HG03025 (cell line): ENCODE measurements at regions not wholly inside any gene's neighbourhood (a gene's known extent, or its start where the extent isn't known, plus 50 kb on each side); places are given as distances from the start of the nearest gene placed in this dataset.
"Not testable (repeated sequence)": the region's sequence is repeated elsewhere in the genome, so short reads cannot be mapped to it uniquely, and the experiment has no call there.

Experiments
- ATAC-seq: cut with Tn5 transposase; IDR thresholded peaks from one replicate; pipeline ENCODE4 v1.9.1; 2021; ENCODE audit warnings: mild to moderate bottlenecking, moderate library complexity; ENCODE audit not compliant: unreplicated experiment, low FRiP score

DNA sequence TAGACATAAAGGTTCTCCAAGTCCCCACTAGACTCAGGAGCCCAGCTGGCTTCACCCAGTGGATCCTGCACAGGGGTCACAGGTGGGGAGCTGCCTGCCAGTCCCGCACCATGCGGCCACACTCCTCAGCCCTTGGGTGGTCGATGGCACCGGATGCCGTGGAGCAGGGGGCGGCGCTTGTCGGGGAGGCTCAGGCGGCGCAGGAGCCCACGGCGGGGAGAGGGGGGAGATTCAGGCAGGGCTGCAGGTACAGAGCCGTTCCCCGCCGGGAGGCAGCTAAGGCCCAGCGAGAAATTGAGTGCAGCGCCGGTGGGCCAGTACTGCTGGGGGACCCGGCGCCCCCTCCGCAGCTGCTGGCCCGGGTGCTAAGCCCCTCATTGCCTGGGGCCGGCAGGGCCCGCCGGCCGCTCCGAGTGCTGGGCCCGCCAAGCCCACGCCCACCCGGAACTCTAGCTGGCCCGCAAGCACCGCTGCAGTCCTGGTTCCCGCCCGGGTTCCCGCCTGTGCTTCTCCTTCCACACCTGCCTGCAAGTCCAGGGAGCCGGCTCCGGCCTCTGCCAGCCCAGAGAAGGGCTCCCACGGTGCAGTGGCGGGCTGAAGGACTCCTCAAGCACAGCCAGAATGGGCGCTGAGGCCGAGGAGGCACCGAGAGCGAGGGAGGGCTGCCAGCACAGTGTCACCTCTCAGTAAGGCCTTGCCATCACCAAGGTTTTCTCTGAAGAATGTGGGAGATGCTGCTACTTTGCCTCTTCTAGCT lies 58.4 kb upstream of the PPP1R12A start:
- ATAC-seq = no peak

GRCh38 chr12:79991586-79991985 lies 56.7 kb upstream of the PPP1R12A start:
- ATAC-seq = no peak

GRCh38 chr12:79990509-79991338 lies 55.8 kb upstream of the PPP1R12A start:
- ATAC-seq = not testable (repeated sequence)

DNA sequence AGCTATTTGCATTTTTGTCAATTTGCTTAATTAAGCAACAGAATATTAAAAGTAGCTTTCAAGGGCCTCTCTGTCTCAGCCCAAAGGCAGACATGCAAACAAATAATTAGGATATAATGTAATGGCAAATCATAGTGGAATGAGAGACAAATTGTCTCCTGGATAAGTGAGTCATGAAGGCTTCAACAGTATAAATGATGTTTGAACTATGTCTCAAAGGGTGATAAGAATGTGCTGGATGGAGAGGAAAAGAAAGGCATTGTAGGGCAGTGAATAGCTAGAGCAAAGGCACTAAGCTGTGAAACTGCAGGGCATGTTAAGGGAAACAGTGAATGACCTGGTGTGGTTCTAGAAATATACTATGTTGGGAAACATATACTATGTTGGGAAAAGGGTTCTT lies 53.5 kb upstream of the PPP1R12A start:
- no peak for ATAC-seq

DNA sequence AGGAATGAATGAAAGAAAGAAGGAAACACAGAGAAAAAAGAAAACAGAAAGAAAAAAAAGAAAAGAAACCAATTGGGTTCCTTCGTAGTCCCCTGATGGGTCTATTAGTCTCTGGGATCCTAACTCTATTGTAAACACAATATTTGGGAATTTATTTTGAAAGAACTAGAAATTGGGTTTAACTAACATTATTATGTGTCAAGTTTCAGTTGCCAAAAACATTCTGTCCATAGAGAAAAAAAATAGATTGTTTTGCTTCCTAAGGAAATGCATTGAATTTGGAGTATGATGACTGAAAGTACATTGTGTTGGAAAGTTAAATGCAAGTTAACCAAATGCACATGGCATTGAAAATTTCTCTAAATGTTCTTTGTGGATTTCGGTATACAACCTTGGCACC lies 52.8 kb upstream of the PPP1R12A start:
- no peak for ATAC-seq
